CD14-positive monocyte (primary cell): ENCODE measurements at regions not wholly inside any gene's neighbourhood (a gene's known extent, or its start where the extent isn't known, plus 50 kb on each side); places are given as distances from the start of the nearest gene placed in this dataset.

Experiments
- DNase-seq, 3 donors: peaks; one replicate each; pipeline ENCODE4 v3.0.0-alpha.2; 2011 to 2022
- H2AFZ ChIP-seq: 2 replicates; pipeline ENCODE4 v1.6.0; 2012; ENCODE audit warnings: mild to moderate bottlenecking, low read depth, low read length, inconsistent platforms; ENCODE audit not compliant: insufficient read depth, poor library complexity, severe bottlenecking
- H3K27ac ChIP-seq, 2 donors: 1 replicate in 1 of 2; 2 replicates in 1 of 2; pipeline ENCODE4 v1.5.1; 2012 to 2013; ENCODE audit warnings: low read length in 2 of 2, control low read depth in 1 of 2, inconsistent platforms in 1 of 2, low read depth in 1 of 2, mild to moderate bottlenecking in 1 of 2
- H3K27me3 ChIP-seq, 2 donors: one replicate each; pipeline versions ENCODE4 v1.6.0 to v1.6.1; 2011 to 2013; ENCODE audit warnings: low read length in 2 of 2; ENCODE audit not compliant: control insufficient read depth in 2 of 2, insufficient read depth in 2 of 2
- H3K36me3 ChIP-seq, 2 donors: replicated peaks in 1 of 2; 1 replicate in 1 of 2; 2 replicates in 1 of 2; pipeline versions ENCODE4 v1.5.1 to v1.6.1; 2012 to 2013; ENCODE audit warnings: low read length in 2 of 2, control low read depth in 1 of 2, inconsistent platforms in 1 of 2, mild to moderate bottlenecking in 1 of 2; ENCODE audit not compliant: insufficient read depth in 2 of 2, control insufficient read depth in 1 of 2
- H3K4me1 ChIP-seq, 2 donors: 1 replicate in 1 of 2; 2 replicates in 1 of 2; pipeline versions ENCODE4 v1.5.1 to v1.6.1; 2012 to 2013; ENCODE audit warnings: low read length in 2 of 2, control low read depth in 1 of 2, inconsistent platforms in 1 of 2, mild to moderate bottlenecking in 1 of 2, moderate library complexity in 1 of 2; ENCODE audit not compliant: insufficient read depth in 2 of 2, control insufficient read depth in 1 of 2
- H3K4me2 ChIP-seq: replicated peaks from 2 replicates; pipeline ENCODE3; 2012; ENCODE audit warnings: low read length, moderate library complexity, mild to moderate bottlenecking; ENCODE audit not compliant: poor library complexity, severe bottlenecking; ENCODE audit errors: extremely low read depth
- H3K4me3 ChIP-seq, 3 experiments: fragments of 200-600 bp in 1 of 3; sonication (generic) in 1 of 3; replicated peaks in 1 of 3; 1 replicate in 2 of 3; 2 replicates in 1 of 3; pipeline ENCODE4 v1.5.1; 2011 to 2013; ENCODE audit warnings: low read length in 3 of 3, mild to moderate bottlenecking in 3 of 3, control low read depth in 2 of 3, low read depth in 2 of 3, inconsistent platforms in 1 of 3, moderate library complexity in 1 of 3
- H3K79me2 ChIP-seq: 2 replicates; pipeline ENCODE4 v1.6.0; 2012; ENCODE audit warnings: mild to moderate bottlenecking, control low read depth, inconsistent platforms, low read length, moderate library complexity; ENCODE audit not compliant: insufficient read depth
- H3K9ac ChIP-seq: 2 replicates; pipeline ENCODE4 v1.6.0; 2017; ENCODE audit warnings: low read length, mild to moderate bottlenecking; ENCODE audit not compliant: insufficient read depth, poor library complexity, severe bottlenecking
- H3K9me3 ChIP-seq, 2 donors: replicated peaks in 1 of 2; 1 replicate in 1 of 2; 2 replicates in 1 of 2; pipeline versions ENCODE4 v1.5.1 to v1.6.1; 2012 to 2013; ENCODE audit warnings: low read length in 2 of 2, control low read depth in 1 of 2; ENCODE audit not compliant: control insufficient read depth in 1 of 2, insufficient read depth in 1 of 2
- H4K20me1 ChIP-seq: 2 replicates; pipeline ENCODE4 v1.6.0; 2012; ENCODE audit warnings: mild to moderate bottlenecking, low read length, control low read depth, moderate library complexity; ENCODE audit not compliant: insufficient read depth
- H3K27ac Mint-ChIP-seq, 7 donors: one replicate each; pipeline ENCODE4 v1.8.0; 2020; ENCODE audit warnings: mild to moderate bottlenecking in 7 of 7, mixed read lengths in 7 of 7, moderate library complexity in 6 of 7, inconsistent platforms in 2 of 7
- H3K27me3 Mint-ChIP-seq, 3 donors: one replicate each; pipeline ENCODE4 v1.8.0; 2021 to 2022; ENCODE audit warnings: low read depth in 3 of 3, mild to moderate bottlenecking in 3 of 3, mixed read lengths in 3 of 3, moderate library complexity in 3 of 3, inconsistent platforms in 1 of 3
- H3K36me3 Mint-ChIP-seq, 2 donors: one replicate each; pipeline ENCODE4 v1.8.0; 2020; ENCODE audit warnings: mixed read lengths in 2 of 2, inconsistent platforms in 1 of 2, mild to moderate bottlenecking in 1 of 2
- H3K4me1 Mint-ChIP-seq: one replicate; pipeline ENCODE4 v1.8.0; 2020; ENCODE audit warnings: mild to moderate bottlenecking, mixed read lengths
- H3K4me3 Mint-ChIP-seq, 2 donors: one replicate each; pipeline ENCODE4 v1.8.0; 2020; ENCODE audit warnings: mild to moderate bottlenecking in 2 of 2, mixed read lengths in 2 of 2, moderate library complexity in 1 of 2
- H3K9me3 Mint-ChIP-seq, 7 donors: one replicate each; pipeline ENCODE4 v1.8.0; 2020 to 2022; ENCODE audit warnings: mixed read lengths in 7 of 7, mild to moderate bottlenecking in 6 of 7, moderate library complexity in 6 of 7, inconsistent platforms in 2 of 7
- CTCF ChIP-seq: fragments of 200-600 bp; IDR thresholded peaks from one replicate; pipeline ENCODE4 v1.8.0; 2022; ENCODE audit warnings: antibody characterized with exemption, mild to moderate bottlenecking
- WGBS: methylation state at CpG from one replicate; pipeline ENCODE4 v1.1.5; 2013; ENCODE audit warnings: missing lambda C conversion rate; ENCODE audit not compliant: insufficient coverage; 5-methylcytosine and 5-hydroxymethylcytosine counted together
- intact Hi-C, 2 donors: fragments of 100-400 bp; cut with micrococcal nuclease; formaldehyde crosslinking; loops; one replicate each; pipeline versions ENCODE4 v1.15.0 to v1.15.1; 2023

GRCh38 chr11:109785198-109785597 lies 308.0 kb upstream of the ZC3H12C start:
- H3K9me3 Mint-ChIP-seq, result peaks cover 0 to 3% (median 0%) of the 10 kb centered on the region in 7 donors
- no peak overlapping the region for H3K27ac Mint-ChIP-seq
- no peak overlapping the region for H3K4me3 Mint-ChIP-seq
- Histone ChIP-seq H3K27me3 (no peaks in the 10 kb centered on the region), H4K20me1 (no peaks in the 10 kb centered on the region), H3K4me2 (no peak overlapping the region), H3K4me1 (no peaks in the 10 kb centered on the region), H3K4me3 (no peak overlapping the region), H2AFZ (no peak overlapping the region), H3K9me3 (no peaks in the 10 kb centered on the region), H3K27ac (no peak overlapping the region), H3K79me2 (no peaks in the 10 kb centered on the region), H3K9ac (no peak overlapping the region), H3K36me3 (no peaks in the 10 kb centered on the region)
- TF ChIP-seq CTCF, result no peak
- DNase-seq, result no peak
- no peaks in the 10 kb centered on the region for H3K4me1 Mint-ChIP-seq
- intact Hi-C loops, result no loop called here
- H3K36me3 Mint-ChIP-seq, result no peaks in the 10 kb centered on the region
- H3K27me3 Mint-ChIP-seq, result peaks cover 3 to 6% (median 4%) of the 10 kb centered on the region in 3 donors
- WGBS, result no CpG with 5 or more reads among the region's 1 CpG

GRCh38 chr11:109785714-109786113 lies 307.5 kb upstream of the ZC3H12C start:
- 56% methylated on average over 2 of the region's 4 CpGs for WGBS
- no peaks in the 10 kb centered on the region for H3K9me3 ChIP-seq
- no peak overlapping the region for H3K9ac ChIP-seq
- no peaks in the 10 kb centered on the region for H4K20me1 ChIP-seq
- H3K4me3 ChIP-seq, result no peak overlapping the region
- no peak overlapping the region for H2AFZ ChIP-seq
- no peaks in the 10 kb centered on the region for H3K79me2 ChIP-seq
- H3K4me3 Mint-ChIP-seq, result no peak overlapping the region
- H3K27ac ChIP-seq, result no peak overlapping the region
- intact Hi-C loops, result no loop called here
- no peak overlapping the region for H3K27ac Mint-ChIP-seq
- TF ChIP-seq CTCF, result no peak
- H3K4me1 ChIP-seq, result no peaks in the 10 kb centered on the region
- no peak for DNase-seq
- no peaks in the 10 kb centered on the region for H3K27me3 ChIP-seq
- H3K27me3 Mint-ChIP-seq, result peaks cover 3 to 6% (median 4%) of the 10 kb centered on the region in 3 donors
- no peaks in the 10 kb centered on the region for H3K4me1 Mint-ChIP-seq
- H3K4me2 ChIP-seq, result no peak overlapping the region
- peaks cover 0 to 3% (median 0%) of the 10 kb centered on the region in 7 donors for H3K9me3 Mint-ChIP-seq
- H3K36me3 Mint-ChIP-seq, result no peaks in the 10 kb centered on the region
- H3K36me3 ChIP-seq, result no peaks in the 10 kb centered on the region
